Activated effector memory CD4-positive, alpha-beta T cell treated with Interleukin-2 at 50 U/mL for 16 hours (primary cell): ENCODE measurements at regions not wholly inside any gene's neighbourhood (a gene's known extent, or its start where the extent isn't known, plus 50 kb on each side); places are given as distances from the start of the nearest gene placed in this dataset.
"Not testable (repeated sequence)": the region's sequence is repeated elsewhere in the genome, so short reads cannot be mapped to it uniquely, and the experiment has no call there.

Experiments used
- DNase-seq: peaks from one replicate; pipeline ENCODE4 v3.0.0-alpha.2; 2020

DNA sequence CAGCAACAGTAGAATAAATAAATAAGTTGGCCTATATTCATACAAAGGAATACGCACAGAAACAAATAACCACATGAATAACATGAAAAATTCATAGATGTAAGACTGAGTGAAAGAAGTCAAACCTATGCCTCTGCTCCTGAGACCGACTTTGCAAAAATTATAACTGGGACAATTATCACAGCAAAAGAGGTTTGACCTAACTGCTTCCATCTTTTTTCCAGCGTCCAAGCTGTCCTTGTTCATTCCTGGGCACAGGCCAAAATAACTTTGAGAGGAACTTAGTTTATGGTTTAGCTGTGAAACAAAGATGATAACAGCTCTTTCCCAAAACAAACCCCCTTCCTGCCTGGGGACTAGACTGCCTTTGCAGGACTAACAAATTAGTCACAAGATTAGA is 109.6 kb upstream of the NBPF11 start:
- not testable (repeated sequence) for DNase-seq

DNA sequence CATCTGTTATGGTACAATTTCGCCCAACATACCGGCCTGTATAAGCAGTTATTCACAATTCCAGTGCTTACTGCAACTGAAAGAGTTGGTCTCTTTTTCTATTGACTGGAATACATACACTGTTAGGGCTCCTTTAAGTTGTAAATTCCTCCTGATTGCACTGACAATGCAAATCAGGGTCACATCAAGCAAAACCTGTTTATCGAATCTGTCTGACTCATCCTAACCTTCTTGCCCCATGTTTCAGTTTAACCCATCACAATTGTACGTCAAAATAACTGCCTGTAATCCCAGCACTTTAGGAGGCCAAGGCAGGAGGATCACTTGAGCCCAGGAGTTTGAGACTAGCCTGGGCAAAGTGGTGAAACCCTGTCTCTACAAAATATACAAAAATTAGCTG is 105.8 kb upstream of the NBPF11 start:
- not testable (repeated sequence) for DNase-seq

DNA sequence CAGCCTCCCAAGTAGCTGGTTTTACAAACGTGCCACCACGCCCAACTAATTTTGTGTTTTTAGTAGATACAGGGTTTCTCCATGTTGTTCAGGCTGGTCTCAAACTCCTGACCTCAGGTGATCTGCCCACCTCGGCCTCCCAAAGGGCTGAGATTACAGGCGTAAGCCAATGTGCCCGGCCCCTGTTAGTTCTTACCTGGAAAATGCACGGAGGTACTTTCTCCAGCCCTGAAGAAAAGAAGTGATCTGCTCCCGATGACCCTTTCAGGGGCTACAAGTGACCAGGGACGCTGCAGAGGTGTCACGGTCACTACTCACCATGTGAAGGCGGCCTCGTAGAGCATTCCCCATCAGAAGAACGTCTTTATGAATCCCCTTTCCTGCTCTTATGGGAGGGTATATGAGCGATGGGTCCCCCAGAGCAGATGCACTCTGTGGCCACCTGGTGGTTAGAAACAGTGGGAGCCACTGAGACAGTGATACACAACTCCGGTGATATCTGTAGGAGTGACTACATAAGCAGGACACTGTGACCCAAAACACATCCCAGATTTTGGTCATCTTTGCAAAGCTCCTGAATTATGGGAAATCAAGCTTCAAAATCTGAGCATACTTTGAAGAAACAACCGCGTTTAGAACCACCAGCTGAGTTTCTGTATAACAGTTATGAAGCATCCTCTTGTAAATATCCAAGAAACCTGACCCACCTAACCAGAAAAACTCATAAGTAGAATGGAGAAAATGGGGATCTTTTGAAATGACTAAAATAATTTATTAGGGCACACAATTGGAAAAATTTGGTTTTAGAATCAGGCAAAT is 102.7 kb upstream of the NBPF11 start:
- DNase-seq, result peak; percentile 11

DNA sequence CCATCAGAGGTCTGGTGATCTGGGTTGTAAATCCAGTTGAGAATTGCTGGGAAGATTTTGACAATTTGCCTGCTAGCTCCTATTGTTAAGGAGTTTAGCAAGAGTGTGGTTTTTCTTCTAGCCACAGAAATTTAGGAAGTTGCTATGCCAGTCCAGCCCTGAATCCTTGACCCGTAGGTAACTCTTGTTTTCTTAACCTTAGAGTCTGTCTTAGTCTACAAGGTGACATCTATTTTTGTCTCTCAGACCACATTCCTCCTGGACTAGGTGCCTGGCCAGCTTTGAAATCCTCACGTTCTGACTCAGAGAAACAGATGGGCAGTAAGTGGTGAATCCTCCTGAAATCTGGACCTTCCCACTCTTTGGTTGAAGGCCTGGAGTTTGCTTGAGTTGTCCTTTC is 101.7 kb upstream of the NBPF11 start:
- not testable (repeated sequence) for DNase-seq

DNA sequence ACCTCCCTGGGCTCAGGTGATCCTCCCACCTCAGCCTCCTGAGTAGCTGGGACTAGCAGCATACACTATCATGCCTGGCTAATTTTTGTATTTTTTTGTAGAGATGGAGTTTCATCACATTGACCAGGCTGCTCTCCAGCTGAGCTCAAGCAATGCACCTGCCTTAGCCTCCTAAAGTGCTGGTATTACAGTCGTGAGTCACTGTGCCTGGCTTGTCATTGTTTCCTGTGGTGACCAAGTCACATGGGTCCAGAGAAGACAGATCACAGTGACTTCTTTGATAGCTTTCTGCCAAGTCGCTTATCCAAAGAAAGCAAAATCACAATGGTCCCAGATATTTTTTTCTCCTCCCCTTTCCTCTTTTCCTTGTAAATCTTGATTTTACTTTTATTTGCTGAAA is 96.7 kb upstream of the NBPF11 start:
- DNase-seq, result not testable (repeated sequence)

DNA sequence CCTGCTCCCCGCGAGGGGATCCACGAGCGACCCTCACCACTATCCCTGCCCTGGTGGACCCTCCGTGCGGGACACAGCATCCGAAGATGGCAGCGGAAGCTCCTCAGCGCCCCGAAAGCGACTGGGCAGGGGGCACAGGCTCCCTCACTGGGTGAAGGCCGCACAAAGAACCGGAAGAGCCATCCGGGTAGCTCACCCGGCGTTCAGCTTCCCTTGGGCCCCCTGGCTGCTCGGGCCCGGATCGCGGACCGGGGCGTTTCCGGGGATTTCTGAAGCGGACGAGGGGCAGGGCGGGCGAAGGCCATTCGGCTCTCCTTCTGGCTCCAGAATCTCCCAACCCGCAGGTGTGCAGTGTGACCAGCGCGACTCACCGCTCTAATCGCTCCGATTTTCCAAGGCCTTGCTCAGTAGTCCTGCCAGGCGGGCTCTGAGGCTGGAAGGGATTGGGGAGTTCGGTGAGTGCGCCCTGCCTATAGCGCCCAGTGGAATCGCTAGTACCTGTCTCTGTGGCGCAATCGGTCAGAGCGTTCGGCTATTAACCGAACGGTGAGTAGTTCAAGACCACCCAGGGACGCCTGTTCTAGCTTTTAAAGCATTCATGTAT is 94.3 kb upstream of the NBPF11 start:
- DNase-seq, result not testable (repeated sequence)

DNA sequence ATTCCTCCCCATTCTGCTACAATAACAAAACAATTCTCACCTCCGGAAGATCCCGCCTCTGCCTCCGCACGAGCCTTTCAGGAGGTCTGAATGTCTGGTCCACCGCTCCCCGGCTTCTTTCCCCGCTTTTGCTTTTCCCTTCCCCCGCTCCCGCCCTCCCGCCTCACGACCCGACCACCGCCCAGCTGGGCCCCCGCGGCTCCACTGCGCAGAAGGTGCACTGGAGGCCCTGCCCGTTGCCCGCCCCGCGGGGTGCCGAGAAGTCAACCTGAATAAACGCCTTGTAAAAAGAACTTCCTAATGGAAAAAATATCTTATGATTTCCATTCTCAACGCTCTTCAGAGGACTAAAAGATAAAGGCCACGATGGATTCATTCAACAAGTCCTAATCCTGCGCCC is 93.8 kb upstream of the NBPF11 start:
- not testable (repeated sequence) for DNase-seq

DNA sequence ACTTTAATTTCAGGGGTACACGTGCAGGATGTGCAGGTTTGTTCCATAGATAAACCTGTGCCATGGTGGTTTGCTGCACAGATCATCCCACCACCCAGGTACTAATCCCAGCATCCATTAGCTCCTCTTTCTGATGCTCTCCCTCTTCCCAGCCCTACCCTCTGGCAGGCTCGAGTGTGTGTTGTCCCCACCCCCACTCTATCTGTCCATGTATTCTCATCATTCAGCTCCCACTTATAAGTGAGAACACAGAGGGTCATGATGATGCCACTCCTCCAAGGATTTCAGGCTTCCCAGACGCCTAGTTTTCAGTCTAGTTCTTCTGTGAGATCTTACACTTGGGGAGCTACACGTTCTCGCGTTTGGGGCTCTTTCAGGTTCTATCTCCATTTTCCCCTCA is 93.4 kb upstream of the NBPF11 start:
- DNase-seq, result not testable (repeated sequence)

DNA sequence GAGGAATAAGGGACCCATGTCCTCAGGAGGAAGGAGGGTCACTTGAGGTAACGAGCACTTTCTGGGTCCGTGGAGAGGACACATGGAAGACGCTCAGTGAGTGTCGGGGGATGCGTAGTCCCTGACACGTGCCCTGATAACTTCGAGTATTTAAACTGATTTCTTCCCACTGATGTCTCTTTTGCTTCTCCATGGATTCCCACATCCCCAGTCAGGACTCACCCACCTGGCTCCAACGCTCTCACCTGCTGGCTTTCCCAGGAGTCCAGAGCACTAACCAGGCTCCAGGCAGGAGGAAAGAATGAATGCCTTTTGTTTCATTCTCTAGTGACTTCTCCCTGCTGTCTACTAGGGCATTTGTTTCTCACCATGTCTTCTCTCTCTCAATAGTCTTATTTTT is 81.2 kb upstream of the NBPF11 start:
- DNase-seq, result not testable (repeated sequence)

DNA sequence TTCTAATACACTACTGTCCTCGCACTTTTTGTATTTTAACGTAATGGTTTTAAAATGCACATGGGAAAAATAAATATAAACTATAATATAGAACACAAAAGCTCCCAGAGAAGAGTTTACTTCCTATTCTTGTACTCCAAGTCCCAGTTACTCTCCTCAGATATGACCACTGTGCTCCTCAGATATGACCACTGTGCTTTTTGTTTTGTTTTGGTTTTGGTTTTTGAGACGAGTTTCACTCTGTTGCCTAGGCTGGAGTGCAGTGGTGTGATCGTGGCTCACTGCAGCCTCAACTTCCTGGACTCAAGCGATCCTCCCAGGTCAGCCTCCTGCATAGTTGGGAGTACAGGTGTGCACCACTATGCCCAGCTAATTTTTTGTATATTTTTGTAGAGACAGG is 76.8 kb upstream of the NBPF11 start:
- not testable (repeated sequence) for DNase-seq

DNA sequence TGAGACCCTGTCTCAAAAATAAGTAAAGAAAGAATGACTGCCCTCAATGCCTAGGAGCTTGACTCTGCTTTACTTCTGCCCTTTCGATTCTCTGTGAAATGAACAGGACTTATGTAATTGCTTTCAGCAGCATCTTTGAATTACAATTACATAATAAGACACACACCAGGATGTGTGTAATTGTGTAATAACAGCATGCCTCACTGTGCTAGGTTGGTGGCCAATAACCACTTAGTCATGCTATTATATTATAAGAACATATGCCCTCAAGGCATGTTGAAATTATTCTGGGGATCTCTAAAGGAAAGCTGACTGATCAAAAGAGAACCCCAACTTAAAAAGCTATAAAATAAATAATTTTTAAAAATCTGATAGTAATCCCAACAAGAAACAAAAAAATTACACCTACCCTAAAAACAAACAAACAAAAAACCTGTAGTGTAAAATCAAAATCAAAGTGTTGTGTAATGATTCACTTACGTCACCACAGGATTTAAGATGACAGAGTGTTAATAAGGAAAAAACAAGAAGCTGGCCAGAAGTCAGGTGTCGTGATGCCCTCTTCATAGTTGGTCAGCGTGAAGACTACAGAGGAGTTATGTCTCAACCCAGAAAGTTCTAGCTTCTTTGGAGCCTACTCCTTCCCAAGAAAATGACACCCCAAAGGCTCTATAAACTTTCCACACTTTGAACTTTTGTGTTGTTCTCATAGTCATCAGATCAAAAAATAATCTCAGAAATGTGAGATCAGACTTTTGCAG is 70.5 kb upstream of the NBPF11 start:
- not testable (repeated sequence) for DNase-seq

DNA sequence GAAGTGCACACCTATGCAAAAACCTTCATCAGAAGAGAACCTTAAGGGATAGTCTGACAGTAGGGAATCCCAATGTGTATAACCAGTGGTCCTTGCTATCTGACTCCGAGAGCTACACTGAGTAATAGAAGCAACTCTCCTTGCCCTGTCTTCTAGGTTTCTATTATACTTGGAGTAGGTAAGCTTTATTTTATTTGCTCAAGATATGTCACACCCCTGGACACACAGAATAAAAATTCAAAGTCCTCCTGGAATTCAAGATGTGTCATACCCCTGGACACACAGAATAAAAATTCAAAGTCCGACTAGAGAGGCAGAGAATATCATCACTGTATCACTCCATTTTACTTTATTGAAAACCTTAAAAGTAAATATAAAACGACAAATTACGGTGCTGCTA is 69.5 kb upstream of the NBPF11 start:
- DNase-seq, result not testable (repeated sequence)

DNA sequence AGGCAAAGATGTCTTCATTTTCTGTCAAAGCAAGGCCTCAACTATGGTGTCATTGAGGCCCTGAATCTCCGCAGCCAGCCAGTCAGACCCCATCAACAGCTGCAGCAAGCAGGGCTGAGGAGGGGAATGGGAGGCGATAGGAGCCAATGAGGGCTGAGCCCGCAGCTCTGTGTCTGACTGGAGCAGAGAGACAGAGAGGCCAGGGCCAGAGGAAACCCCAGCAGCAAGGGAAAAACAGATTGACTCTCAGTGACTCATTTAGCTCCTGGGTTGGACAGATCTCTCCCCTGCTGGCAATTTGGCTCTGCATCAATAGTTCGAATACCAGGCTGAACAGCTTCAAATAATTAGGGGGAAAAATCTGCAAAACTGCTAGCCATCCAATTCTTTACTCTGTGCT is 67.1 kb upstream of the NBPF11 start:
- DNase-seq, result not testable (repeated sequence)

DNA sequence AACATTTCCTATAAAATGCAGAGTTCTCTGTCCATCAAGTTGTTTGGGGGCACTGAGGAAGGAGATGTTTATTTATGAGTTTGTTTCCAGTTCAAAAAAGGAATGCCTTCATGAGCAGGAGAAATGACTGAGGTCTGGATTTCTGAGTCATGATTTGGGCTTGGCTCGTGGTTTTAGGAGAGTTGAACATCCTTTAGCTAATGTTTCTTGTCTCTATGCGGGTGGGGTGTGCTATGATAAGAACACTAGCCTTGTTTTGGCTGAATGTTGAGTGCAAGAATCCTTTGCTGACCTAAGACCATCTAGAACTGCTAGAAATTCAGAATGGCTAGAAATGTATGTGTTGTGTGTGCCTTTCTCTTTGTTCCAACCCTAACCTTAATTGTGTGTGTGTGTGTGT is 59.1 kb upstream of the NBPF11 start:
- not testable (repeated sequence) for DNase-seq

DNA sequence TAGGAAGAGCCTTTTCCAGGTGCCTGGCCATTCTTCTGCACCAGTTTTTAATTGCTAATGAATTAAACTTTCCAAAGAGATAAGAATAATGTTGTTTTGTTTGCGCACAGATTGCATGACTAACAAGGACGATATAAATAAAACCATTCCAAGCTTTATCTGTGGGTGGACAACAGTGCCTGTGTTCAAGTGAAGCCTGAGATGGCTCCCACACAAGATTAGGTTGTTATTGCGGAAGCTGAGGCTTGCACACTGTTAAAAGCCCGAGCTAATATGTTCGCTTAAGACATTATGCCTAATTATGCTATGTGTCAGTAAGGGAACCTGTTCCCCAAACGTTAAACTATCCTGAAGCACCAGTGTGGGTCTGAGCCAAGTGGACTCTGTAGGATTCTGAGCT is 58.5 kb upstream of the NBPF11 start:
- DNase-seq, result not testable (repeated sequence)

DNA sequence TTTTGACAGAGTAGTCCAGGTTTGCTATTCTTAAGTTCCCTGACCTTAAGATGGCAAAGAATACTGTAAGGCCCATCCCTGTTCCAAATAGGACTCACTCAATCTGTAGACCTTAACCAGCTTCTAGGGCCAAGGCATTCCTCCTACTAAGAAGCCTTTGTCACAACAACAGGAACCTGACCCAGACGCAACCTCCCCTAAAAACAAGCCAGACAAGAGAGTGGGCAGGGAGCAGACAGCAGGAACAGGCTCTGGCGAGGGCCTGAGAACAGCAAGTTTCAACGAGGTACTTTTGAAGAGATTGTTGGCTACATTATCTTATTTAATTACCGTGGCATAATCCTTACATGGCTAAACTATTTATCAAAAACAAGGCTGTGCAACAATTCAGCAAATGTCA is 58.1 kb upstream of the NBPF11 start:
- DNase-seq, result not testable (repeated sequence)

DNA sequence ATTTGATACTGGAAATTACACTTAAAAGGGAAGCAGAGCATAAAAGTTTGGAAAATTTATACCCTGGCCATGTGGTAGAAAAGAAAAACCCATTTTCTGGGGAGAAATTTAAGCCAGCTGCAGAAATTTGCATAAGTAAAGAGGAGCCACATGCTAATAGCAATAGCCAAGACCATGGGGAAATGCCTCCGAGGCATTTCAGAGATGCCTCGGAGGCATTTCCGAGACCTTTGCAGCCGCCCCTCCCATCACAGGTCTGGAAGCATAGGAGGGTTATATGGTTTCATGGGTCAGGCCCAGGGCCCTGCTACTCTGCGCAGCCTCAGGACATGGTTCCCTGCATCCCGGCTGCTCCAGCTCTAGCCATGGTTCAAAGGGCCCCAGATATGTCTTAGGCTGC is 49.9 kb upstream of the NBPF11 start:
- DNase-seq, result not testable (repeated sequence)
